Activated naive CD4-positive, alpha-beta T cell (primary cell): ENCODE measurements at regions not wholly inside any gene's neighbourhood (a gene's known extent, or its start where the extent isn't known, plus 50 kb on each side); places are given as distances from the start of the nearest gene placed in this dataset.

Source experiments
- DNase-seq, 4 experiments: peaks; one replicate each; lab custom pipeline; 2025; lab: John Stamatoyannopoulos, UW

- DNase-seq, result no peak
Observed at GRCh38 chr17:36661047-36661666, 59.8 kb downstream of the MRM1 start.

- no peak for DNase-seq
Observed at GRCh38 chr17:36661688-36662087, 60.3 kb downstream of the MRM1 start.

GRCh38 chr17:36665417-36665816 is 64.0 kb downstream of the MRM1 start:
- DNase-seq, result no peak

GRCh38 chr17:36667922-36668321 is 66.5 kb downstream of the MRM1 start:
- DNase-seq, result no peak

GRCh38 chr17:36668824-36669223 is 67.4 kb downstream of the MRM1 start:
- DNase-seq, result no peak

- DNase-seq, result no peak
Observed at GRCh38 chr17:36671144-36671543, 69.8 kb downstream of the MRM1 start.

- DNase-seq, result no peak
Observed at GRCh38 chr17:36672403-36672918, 71.1 kb downstream of the MRM1 start.

GRCh38 chr17:36673068-36673467 is 71.7 kb downstream of the MRM1 start:
- no peak for DNase-seq

- no peak for DNase-seq
Observed at GRCh38 chr17:36673637-36674277, 72.4 kb downstream of the MRM1 start.

GRCh38 chr17:36674278-36674650 is 72.9 kb downstream of the MRM1 start:
- DNase-seq, result peak in 2 of 4 experiments; percentile 10 to 21

GRCh38 chr17:36675250-36675649 is 73.9 kb downstream of the MRM1 start:
- no peak for DNase-seq

- no peak for DNase-seq
Observed at GRCh38 chr17:36675786-36676185, 74.4 kb downstream of the MRM1 start.

- no peak for DNase-seq
Observed at GRCh38 chr17:36679815-36680467, 78.6 kb downstream of the MRM1 start.

GRCh38 chr17:36680701-36681202 is 79.4 kb downstream of the MRM1 start:
- DNase-seq, result no peak

GRCh38 chr17:36682773-36683172 is 81.4 kb downstream of the MRM1 start:
- no peak for DNase-seq

- no peak for DNase-seq
Observed at GRCh38 chr17:36683387-36683786, 82.0 kb downstream of the MRM1 start.

- no peak for DNase-seq
Observed at GRCh38 chr17:36684134-36684533, 82.8 kb downstream of the MRM1 start.

GRCh38 chr17:36686123-36686669 is 84.8 kb downstream of the MRM1 start:
- no peak for DNase-seq

GRCh38 chr17:36687736-36688135 is 86.4 kb downstream of the MRM1 start:
- DNase-seq, result no peak

- no peak for DNase-seq
Observed at GRCh38 chr17:36689089-36689667, 87.8 kb downstream of the MRM1 start.

GRCh38 chr17:36690190-36690589 is 88.8 kb downstream of the MRM1 start:
- DNase-seq, result no peak

GRCh38 chr17:36691606-36692005 is 90.2 kb downstream of the MRM1 start:
- DNase-seq, result no peak
